ENCODE measurements at regions not wholly inside any gene's neighbourhood (a gene's known extent, or its start where the extent isn't known, plus 50 kb on each side); places are given as distances from the start of the nearest gene placed in this dataset.

DNA sequence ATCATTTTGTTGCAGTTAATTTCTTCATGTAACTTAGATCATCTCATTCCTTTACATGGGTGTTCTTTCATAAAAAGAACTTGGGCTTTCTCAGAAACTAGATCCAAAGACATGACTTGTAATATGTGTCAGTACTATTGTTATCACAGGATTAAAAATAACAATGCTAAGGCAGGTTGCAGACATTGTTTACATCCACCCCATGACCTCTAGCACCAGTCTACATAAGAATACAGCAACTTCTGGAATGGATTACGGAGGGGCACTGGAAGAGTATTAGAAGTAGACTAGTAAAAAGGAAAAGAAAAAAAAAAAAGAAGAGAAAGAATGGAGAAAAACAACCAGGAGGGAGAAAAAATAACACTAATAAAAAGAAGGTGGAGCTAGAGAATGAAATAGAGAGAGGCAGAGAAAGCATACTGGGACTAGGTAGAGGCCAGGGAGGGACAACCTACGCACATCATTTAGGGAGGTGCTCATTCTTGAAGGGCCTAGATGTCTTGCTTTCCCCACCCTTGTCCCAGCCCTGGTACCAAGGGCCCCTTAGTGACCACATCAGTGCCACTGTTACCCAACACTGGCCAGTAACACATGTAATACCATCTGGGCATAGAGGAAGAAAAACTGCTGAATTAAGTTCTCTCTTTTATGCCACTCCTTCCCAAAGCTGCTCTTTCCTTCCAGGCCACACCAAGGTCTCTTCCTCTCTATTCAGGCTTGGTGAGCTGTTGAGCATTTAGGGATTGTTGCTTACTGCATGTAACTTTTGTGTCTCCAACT is 70.6 kb upstream of the KLF7 start:
- DNase-seq = no peak

DNA sequence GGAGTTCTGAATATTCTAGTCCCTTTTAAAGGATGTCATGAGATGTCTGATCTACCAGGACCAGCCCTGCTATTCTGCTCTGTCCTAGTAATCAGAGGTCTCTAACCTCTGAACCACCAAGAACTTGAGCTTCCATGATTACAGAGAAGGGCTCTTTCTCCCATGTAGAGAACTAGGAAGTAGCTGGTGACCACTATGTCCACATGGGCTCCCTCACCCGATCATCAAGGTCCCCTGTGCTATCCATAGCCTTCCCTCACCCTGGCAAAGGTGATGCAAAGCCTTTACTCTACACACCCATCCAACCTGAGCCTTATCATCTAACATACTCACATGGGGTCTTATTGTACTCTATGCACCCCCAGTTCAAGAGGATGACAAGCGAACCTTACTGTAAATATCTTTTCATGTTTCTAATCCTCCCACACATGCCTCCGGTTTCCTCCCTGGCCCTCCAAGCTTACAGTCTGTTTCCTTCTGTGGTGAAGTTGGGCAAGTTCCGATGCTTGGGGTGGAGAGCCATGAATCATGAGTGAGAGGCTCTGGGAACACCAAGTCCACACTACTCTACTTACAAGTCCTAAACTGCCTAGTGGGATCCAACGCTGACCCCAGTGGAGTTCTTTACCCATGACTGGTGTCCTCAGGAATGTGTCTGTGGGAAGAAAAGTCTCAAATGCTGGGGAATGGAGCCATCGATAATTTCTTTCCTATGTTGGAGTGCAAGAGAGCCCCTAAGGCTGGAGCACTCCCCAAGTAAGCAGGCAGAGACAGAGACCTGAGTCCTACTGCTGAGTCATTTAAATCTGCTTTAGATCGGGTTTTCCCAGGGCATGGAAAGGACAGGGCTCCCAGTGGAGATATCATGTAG is 73.3 kb upstream of the KLF7 start:
- DNase-seq = peak in 1 of 2 experiments; percentile 9

DNA sequence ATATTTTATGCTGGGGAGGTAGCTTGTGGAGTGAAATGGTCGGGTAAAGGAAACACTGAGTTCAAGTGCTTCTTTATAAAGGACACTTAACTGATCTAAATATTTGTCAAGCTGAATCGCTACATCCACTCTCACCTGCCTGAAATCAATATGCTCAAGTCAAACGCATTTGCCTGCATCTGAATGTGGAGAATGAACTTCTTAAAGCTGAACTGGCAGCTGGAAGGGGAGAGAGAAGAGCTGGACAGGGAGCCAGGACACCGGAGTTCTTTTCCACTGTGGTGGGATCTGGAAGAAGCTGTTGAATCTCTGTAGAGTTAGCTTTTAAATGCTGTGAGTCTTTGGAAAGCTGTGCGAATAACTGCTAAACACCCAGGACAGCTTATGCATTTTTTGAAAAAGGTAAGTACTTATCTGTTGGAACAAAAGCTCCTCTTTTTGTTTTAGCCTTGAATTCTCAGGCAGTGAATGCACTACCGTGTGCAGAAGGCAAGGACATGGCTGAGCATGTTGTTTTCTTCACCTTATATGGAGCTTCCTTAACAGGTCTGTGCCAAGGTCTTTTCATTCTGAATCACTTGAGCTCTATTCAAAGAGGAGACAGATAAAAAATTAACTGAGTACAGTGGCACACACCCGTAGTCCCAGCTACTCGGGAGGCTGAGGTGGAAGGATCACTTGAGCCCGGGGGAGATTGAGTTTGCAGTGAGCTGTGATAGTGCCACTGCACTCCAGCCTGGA is 74.2 kb upstream of the KLF7 start:
- DNase-seq = no peak

GRCh38 chr2:207240649-207241048 is 74.9 kb upstream of the KLF7 start:
- no peak for DNase-seq

DNA sequence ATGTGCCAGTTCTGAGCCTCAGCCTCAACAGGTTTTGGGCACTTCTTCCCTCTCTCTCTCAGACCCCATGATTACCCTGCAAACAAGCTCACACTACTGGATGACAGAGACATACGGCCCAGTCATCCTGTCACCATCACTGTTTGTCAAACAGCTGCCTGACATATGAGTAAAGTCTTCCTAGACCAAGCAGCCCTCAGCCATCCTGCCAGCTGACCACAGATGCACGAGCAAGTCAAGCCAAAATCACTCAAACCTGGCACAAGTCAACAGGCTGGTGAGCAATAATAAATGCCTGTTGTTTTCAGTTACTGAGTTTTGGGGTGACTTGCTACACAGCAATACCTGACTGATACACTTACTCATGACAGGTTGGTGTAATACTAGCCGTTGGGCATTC is 75.5 kb upstream of the KLF7 start:
- no peak for DNase-seq

DNA sequence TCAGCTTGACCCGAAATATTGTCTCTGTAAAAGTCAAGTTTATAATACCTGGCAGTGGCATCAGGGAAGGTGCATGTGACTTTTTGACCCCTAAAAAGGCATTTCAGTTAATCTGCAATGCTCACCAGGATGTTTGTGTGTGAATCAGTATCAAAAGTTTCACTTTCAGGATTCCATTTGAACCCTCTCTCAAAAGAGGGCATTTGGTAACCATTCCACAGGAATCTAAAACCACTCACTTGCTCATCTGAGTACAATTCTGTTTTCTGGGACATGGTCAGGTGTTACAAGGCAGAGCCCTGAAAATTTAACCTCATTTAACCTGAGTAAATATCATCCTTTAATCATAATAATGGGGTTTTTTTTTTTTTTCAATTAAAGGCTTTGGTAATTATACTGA is 77.9 kb upstream of the KLF7 start:
- no peak for DNase-seq

- DNase-seq = no peak
Observed at GRCh38 chr2:207244971-207245925, 79.5 kb upstream of the KLF7 start.

GRCh38 chr2:207248702-207249377 is 83.1 kb upstream of the KLF7 start:
- DNase-seq = no peak

GRCh38 chr2:207251022-207251421 is 85.3 kb upstream of the KLF7 start:
- no peak for DNase-seq

DNA sequence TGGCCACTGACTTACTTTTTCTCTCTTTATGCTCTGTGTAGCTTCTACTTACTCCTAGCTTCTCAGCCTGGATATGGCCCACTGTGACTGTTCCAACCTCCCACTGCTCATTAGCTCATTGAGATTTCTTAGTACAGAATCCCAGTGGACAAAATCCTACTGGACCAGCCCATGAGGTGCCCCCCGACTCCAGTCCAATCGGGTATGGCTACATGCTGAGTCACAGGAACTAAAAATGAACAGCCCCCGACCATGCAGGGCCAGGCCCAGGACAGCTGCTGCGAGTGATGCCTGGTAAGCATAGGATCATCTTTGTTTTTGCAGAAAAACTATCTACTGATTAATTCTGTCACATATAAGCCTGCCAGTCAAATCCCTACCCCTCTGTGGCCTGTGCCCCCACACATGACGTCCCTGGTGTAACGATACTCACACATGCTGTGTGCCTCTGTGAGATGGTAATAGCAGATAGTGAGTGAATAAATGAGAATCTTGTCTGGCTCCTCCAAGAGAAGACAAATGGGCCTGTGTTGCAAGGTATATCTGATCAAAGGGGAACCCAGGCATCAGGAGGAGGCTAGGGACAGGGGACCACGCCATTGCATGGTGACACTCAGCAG is 85.9 kb upstream of the KLF7 start:
- DNase-seq = no peak

DNA sequence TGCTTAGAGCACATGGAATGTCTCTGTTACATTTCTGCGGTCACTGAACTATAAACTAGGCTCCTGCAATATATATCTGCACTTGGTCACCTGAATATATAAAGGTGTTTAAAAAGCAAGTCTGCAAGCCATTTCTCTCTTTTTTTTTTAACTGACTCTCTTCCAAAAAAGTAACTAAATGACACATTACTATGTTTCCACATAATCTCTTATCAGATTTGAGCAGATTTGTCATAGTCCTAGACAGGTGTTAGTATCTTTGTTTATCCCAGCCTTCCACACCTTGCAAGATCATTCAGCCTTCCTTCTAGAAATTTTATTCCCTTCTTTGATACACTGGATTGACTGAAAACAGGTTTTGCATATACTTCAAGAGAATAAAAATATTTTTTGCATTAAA is 86.7 kb upstream of the KLF7 start:
- DNase-seq = no peak

GRCh38 chr2:207252979-207253645 is 87.4 kb upstream of the KLF7 start:
- no peak for DNase-seq

DNA sequence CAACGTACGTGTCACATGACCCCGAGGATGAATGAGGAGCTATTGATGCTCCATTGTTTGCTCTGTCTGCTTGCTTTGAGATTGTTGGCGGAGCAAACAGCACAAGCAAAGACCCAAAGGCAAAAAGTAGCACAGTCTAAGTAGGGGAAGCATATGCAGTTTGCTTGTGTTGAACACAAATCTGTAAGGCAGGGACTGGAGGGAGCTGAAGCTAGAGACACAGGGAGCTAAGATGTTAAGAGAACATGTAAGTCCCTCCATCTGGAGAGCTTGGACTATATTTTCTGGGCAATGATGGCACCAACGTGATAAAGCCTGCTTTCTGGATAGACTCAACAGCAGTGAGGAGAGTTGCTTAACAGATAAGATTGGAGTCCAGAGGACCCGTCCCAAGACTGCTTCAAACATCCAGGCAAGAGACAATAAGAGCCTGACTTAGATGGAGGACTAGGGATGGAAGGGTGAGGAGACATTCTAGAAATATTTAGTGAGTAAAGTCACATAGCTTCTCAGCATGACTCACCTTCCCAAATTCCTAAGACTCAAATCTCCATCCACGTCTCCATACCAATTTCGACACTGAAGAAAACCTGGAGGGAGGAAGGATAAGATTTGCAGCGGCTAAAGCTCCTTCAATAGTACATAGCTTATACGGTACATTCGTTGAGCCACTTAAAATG is 88.1 kb upstream of the KLF7 start:
- no peak for DNase-seq

DNA sequence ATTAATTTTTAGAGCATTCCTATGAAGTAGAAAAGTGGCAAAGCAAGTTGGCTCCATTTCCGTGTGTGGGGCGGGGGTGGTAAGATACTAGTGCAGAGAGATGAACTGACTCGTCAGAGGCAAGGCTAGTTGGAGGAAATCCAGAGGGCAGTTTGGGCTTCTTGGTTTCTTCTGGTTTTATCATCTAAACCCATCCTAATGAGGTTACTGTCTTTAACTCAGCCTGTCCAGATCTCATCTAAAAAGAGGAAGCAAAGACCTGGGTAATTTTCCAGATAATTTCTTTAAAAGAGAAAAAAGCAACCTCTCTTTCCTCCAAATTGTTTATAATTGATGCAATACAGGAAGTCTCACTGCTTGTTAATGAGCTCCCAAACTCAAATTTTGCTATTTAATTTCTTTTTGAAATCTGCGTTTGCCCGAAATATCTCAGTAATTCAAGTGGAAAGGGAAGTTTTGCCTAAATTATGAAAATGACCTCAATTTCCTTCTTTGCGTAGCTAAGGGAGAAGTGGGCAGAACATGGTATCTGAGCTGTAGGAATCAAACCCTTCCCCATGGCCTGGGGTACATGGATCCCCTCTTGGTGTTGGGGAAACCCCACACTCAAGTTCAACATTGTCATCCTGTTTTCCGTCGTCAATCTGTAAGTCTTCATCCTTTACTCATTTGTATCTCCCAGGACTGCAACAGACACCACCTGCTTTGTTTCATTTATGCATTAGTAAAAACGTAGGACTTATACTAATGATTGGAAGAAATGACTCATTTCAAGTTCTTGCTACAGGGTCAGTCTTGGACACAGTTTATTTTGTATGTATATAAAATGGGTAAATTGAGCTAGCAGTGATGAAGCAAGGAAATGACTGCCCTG is 89.1 kb upstream of the KLF7 start:
- no peak for DNase-seq

- no peak for DNase-seq
Observed at GRCh38 chr2:207255565-207256470, 90.1 kb upstream of the KLF7 start.

DNA sequence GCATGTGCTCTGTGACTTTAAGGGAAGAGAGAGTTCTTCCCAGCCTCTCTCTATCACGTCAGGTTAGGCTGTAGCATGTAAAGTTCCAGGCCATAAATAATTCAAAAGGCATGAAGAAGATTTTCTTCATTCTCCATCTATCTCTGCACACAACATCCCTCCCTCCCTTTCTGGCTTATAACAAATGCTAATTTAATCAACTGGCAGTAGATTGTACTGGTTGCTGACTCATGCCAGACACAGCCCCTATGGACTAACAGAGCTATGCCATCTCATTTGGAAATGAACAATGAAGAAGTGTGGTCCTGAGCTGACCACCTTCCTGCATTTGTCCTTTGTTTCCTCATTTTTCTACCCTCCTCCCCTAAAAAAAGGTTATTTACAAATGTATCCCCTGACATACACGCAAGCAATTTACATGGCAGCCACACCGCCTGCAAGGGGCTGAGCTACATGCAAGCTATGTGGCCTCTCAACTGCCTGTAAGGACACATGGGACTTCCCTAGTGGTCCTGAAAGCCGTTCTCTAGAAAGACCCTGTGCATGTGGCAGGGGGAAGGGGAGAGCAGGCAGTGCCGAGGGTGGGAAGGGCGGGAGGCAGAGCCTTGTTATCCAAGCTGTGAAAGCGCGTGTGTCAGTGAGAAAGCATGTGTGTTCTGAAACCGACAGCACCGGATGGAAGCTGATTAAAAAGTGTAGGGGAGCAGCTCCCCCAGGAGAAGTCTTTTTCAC is 90.9 kb upstream of the KLF7 start:
- DNase-seq = no peak

Data from activated CD4-positive, alpha-beta T cell treated with anti-CD3 and anti-CD28 coated beads, Interleukin-2, amount 50 U/mL, for 4 hours (primary cell).